HEK293T (cell line): ENCODE measurements at regions not wholly inside any gene's neighbourhood (a gene's known extent, or its start where the extent isn't known, plus 50 kb on each side); places are given as distances from the start of the nearest gene placed in this dataset.

Experiments
- ARNT ChIP-seq: fragments of 450-650 bp; IDR thresholded peaks from 2 replicates; pipeline ENCODE4 v1.6.1; 2017; ENCODE audit warnings: mild to moderate bottlenecking
- BHLHE40 ChIP-seq: fragments of 450-650 bp; IDR thresholded peaks from 2 replicates; pipeline ENCODE4 v1.6.1; 2016; ENCODE audit warnings: mild to moderate bottlenecking, moderate library complexity, borderline replicate concordance
- FOXA1 ChIP-seq: fragments of 450-650 bp; IDR thresholded peaks from 2 replicates; pipeline ENCODE4 v1.6.1; 2016; ENCODE audit warnings: mild to moderate bottlenecking
- HDGF ChIP-seq: fragments of 450-650 bp; IDR thresholded peaks from 2 replicates; pipeline ENCODE4 v1.6.1; 2017; ENCODE audit warnings: antibody characterized with exemption, borderline replicate concordance
- TARDBP ChIP-seq: fragments of 450-650 bp; IDR thresholded peaks from 2 replicates; pipeline ENCODE4 v1.6.1; 2016
- ZNF384 ChIP-seq: fragments of 450-650 bp; IDR thresholded peaks from 2 replicates; pipeline ENCODE4 v1.6.1; 2016

DNA sequence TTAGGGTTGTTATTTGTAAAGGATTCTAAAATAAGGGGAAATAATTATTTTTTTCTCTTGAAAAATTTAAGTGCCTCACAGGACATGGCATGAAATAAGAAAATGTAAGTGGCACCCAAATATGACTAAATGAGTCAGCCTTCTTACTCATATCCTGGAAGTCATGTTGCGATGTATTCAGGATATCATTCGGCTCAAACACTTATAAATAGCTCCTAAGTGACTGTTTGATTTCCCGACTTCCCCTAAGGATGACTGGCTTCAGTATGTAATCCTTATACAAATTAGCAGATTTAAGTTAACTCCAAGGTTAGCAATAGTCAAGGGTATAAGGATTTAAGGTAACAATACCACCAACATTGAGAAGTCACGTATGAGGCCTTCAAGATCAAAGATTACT, 57.3 kb upstream of the OSTN start:
- TF ChIP-seq ARNT, result no peak
- TF ChIP-seq ZNF384, result no peak
- TF ChIP-seq HDGF, result no peak
- no peak for TF ChIP-seq TARDBP
- TF ChIP-seq BHLHE40, result no peak
- TF ChIP-seq FOXA1, result no peak
